ENCODE measurements at regions not wholly inside any gene's neighbourhood (a gene's known extent, or its start where the extent isn't known, plus 50 kb on each side); places are given as distances from the start of the nearest gene placed in this dataset.

DNA sequence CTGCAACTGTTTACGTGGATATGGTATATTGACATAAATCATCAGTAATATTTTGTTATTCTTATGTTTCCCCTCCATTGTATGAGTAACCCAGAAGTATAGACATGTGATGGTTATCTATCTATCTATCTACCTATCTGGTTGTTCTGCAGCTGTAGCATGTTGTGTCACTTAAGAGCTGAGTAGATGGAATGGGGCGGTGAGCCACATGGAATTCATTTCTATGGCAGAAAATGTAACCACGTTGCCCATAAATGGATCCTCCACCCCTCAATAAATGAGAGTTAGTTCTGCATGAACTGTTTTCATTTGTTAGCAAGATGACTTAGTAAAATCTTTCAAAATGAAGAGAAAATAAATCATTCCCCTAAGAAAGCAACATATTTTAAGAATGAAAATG is 553.2 kb downstream of the MAT2B start:
- no peak for DNase-seq

DNA sequence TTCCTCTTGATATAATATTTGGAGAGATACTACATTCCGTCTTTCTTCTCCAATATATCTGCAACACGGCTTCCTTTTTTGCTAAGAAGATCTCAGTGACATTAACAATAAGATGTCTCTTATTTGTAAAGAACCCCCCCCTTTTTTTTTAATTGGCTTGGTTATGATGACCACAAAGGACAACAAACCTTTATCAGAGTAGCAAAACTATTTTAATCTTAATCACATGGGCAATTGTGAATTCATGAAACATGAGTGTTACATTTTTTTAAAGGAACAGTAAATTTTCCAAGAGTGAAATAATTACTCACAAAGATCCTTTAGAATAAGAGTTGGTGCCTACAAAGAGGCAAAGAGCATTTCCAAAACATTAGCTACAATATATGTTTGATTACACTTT is 554.1 kb downstream of the MAT2B start:
- H3K4me3 Mint-ChIP-seq = no peak overlapping the region
- no peaks in the 10 kb centered on the region for H3K36me3 Mint-ChIP-seq
- ATAC-seq (replicated peaks) = no peak

More for the DNA sequence above, 553.2 kb downstream of the MAT2B start:
- Mint-ChIP-seq H3K27ac (no peak overlapping the region), H3K4me3 (no peak overlapping the region), H3K36me3 (no peaks in the 10 kb centered on the region), H3K9me3 (no peaks in the 10 kb centered on the region), H3K4me1 (peaks cover 0 to 4% of the 10 kb centered on the region in 2 donors), H3K27me3 (peaks cover 0 to 4% of the 10 kb centered on the region in 2 donors)
- ATAC-seq (replicated peaks) = no peak

DNA sequence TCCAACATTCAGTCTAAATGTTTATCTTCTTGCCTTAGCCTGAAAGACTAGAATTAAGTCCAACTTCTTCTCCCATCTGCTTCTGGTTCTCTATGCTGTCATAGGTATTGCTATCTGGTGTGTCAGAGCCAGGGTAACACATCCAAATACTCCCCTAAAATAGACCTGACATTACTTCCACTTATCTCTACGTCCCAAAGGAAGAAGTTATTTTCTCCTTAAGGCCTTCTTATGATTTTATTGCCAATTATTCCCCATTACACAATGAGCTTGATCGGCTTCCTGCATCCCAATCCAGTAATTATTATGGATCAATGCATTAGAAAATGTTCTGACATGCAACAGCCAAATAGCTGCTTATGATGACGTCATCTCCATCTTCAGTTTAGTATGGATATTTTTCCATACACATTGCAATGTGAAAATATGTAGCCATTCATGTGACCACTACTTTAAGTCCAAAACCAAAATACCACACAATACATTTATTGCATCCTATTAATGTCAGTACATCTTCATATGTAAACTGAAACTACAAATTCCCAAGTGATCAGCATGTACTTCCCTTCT is 555.5 kb downstream of the MAT2B start:
- ATAC-seq (replicated peaks) = no peak
- Mint-ChIP-seq H3K4me1 (peaks cover 0 to 4% of the 10 kb centered on the region in 2 donors), H3K27me3 (no peaks in the 10 kb centered on the region), H3K4me3 (no peak overlapping the region), H3K36me3 (no peaks in the 10 kb centered on the region), H3K27ac (no peak overlapping the region), H3K9me3 (no peaks in the 10 kb centered on the region)
- no peak for DNase-seq

More for the DNA sequence above, 554.1 kb downstream of the MAT2B start:
- DNase-seq = no peak
- peaks cover 0 to 4% of the 10 kb centered on the region in 2 donors for H3K4me1 Mint-ChIP-seq
- no peak overlapping the region for H3K27ac Mint-ChIP-seq
- H3K9me3 Mint-ChIP-seq = no peaks in the 10 kb centered on the region
- no peaks in the 10 kb centered on the region for H3K27me3 Mint-ChIP-seq

DNA sequence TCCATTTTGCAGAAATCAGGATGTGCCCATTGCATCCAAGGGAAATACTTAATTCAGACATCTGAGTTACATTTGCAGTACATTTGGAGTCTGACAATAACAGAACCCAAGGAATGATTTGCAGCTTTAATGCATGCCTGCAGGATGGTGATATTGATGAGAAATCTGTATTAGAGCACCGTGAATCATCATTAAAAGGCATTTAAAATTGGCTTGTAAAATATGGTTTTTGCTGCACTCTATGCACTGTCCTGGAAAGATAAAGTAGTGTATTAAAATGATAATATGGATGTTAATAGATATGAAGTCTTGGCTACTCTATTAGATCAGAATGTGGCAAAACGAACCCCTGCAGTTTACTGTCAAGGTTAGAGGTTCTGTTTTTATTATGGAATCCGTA is 556.9 kb downstream of the MAT2B start:
- no peaks in the 10 kb centered on the region for H3K36me3 Mint-ChIP-seq
- no peak for DNase-seq
- H3K9me3 Mint-ChIP-seq = no peaks in the 10 kb centered on the region
- H3K27ac Mint-ChIP-seq = no peak overlapping the region
- ATAC-seq (replicated peaks) = no peak
- H3K4me1 Mint-ChIP-seq = peaks cover 0 to under 1% of the 10 kb centered on the region in 2 donors
- H3K4me3 Mint-ChIP-seq = no peak overlapping the region
- no peaks in the 10 kb centered on the region for H3K27me3 Mint-ChIP-seq

DNA sequence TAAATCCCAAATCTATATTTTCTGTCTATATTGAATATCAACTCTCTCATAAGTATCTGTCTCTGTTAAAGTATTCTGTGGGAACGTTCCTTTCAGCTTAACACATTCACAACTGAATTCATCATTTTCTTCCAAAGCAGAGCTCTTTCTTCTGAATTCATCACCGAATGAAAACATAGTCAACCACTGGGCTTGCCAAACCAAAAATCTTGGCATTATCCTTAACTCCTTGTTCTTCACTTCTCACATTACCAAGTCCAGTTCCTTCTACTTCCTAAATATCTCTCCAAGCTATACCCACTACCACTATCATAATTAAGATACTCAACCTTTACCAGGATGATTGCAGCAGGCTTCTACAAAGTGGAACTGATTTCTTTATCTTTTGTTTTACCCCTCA is 559.8 kb downstream of the MAT2B start:
- no peaks in the 10 kb centered on the region for H3K9me3 Mint-ChIP-seq
- DNase-seq (no peak), ATAC-seq (replicated peaks) (no peak)
- no peaks in the 10 kb centered on the region for H3K36me3 Mint-ChIP-seq
- no peaks in the 10 kb centered on the region for H3K27me3 Mint-ChIP-seq
- no peak overlapping the region for H3K4me3 Mint-ChIP-seq
- no peaks in the 10 kb centered on the region for H3K4me1 Mint-ChIP-seq
- no peak overlapping the region for H3K27ac Mint-ChIP-seq

DNA sequence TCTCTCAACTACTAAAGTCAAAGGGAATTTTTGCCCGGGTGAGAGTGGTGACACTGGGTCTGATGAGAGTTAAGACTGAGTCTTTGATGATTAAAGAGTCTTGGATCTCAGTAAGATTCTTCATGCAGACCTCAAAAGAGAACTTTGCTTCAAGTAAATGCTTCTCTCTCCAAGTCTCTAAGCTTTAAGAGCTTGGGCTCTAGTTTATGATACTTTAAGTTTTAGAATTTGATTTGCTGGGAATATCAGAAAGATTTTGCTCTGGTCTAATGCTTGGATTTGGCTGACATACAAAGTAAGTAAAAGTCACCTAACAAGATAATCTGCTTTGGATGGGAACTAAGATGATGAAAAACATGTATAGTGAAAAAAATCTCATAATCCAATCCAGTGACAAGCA is 566.3 kb downstream of the MAT2B start:
- no peak for DNase-seq
- no peak for ATAC-seq (replicated peaks)
- H3K9me3 Mint-ChIP-seq = no peaks in the 10 kb centered on the region
- no peak overlapping the region for H3K27ac Mint-ChIP-seq
- peaks cover 9 to 12% of the 10 kb centered on the region in 2 donors for H3K27me3 Mint-ChIP-seq
- H3K36me3 Mint-ChIP-seq = no peaks in the 10 kb centered on the region
- H3K4me1 Mint-ChIP-seq = no peaks in the 10 kb centered on the region
- H3K4me3 Mint-ChIP-seq = no peak overlapping the region

DNA sequence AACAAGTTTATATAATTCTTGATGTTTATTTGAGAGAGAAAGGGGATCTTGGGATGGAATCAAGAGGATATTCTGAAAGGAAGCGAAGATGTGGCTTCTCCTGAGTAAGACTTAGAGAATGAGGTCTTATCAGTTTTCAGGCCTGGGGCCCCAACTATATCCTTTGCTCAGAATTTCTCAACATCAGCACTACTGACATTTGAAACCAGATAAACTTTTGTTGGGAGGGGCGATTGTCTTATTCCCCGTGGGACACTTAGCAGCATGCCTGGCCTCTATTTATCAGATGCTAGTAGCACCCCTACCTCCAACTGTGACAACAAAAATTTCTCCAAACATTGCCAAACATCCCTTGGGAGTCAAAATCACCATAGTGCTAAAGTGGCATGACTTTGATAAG is 567.7 kb downstream of the MAT2B start:
- no peaks in the 10 kb centered on the region for H3K36me3 Mint-ChIP-seq
- H3K4me3 Mint-ChIP-seq = no peak overlapping the region
- no peaks in the 10 kb centered on the region for H3K9me3 Mint-ChIP-seq
- H3K27ac Mint-ChIP-seq = no peak overlapping the region
- H3K4me1 Mint-ChIP-seq = no peaks in the 10 kb centered on the region
- DNase-seq (no peak), ATAC-seq (replicated peaks) (no peak)
- peaks cover 9 to 17% of the 10 kb centered on the region in 2 donors for H3K27me3 Mint-ChIP-seq

DNA sequence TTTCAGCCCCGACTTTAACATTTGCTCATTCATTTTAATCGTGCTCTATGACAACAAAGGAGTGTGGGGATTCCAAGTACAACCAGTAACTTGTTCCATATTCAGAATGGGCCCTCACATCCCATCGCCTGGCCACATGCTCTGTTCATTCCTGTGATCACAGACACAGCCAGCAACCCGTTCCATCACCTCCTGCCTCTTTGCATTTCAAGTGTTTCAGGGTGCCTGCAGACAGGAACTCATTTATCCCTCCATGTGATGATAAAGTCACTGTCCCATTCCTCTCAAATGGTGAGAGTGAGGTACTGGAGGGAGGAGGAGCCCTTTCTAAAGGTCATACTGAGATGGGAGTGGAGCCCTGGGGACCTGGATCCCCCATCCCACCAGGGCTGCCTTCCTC is 571.1 kb downstream of the MAT2B start:
- ATAC-seq (replicated peaks) = no peak
- Mint-ChIP-seq H3K4me1 (no peaks in the 10 kb centered on the region), H3K9me3 (no peaks in the 10 kb centered on the region), H3K27me3 (peaks cover 9 to 17% of the 10 kb centered on the region in 2 donors), H3K27ac (no peak overlapping the region), H3K36me3 (no peaks in the 10 kb centered on the region), H3K4me3 (no peak overlapping the region)
- DNase-seq = no peak

DNA sequence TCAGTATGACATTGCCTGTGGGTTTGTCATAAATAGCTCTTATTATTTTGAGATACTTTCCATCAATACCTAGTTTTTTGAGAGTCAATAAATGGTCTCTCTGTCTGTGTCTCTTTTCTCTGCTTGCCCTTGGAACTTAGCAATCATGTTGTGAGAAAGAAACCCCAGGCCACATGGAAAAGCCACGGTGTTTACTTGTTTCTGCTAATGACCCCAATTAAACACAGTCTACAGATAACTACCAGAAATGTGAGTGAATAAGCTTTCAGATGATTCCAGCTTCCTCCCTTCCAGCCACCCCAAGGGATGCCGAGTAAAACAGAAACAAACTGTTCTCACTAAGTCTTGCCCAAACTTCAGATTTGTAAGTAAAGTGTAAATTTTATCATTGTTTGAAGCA is 584.9 kb downstream of the MAT2B start:
- peaks cover 0 to 4% of the 10 kb centered on the region in 2 donors for H3K27me3 Mint-ChIP-seq
- no peaks in the 10 kb centered on the region for H3K9me3 Mint-ChIP-seq
- H3K4me1 Mint-ChIP-seq = no peaks in the 10 kb centered on the region
- DNase-seq (no peak), ATAC-seq (replicated peaks) (no peak)
- H3K27ac Mint-ChIP-seq = no peak overlapping the region
- H3K4me3 Mint-ChIP-seq = no peak overlapping the region
- no peaks in the 10 kb centered on the region for H3K36me3 Mint-ChIP-seq

DNA sequence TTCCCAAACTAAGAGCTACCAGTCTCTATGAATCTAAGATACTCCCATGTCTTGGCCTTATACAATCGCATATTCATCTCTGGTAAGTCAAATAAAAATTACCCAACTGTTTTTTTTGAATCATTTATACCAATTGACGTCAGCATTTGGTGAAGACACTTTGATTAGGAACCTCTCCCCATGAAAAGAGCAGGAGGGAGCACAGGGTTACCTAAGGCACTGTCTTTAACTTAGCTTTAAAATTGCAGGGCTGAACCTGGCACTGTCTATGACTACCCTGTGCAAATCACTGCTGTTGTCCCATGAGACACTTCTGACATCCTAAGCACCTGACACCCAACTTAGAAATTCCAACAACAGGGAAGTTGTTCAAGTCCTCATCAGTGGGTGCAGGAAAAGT is 586.4 kb downstream of the MAT2B start:
- ATAC-seq (replicated peaks) = no peak
- no peak overlapping the region for H3K4me3 Mint-ChIP-seq
- no peak for DNase-seq
- H3K4me1 Mint-ChIP-seq = no peaks in the 10 kb centered on the region
- H3K9me3 Mint-ChIP-seq = no peaks in the 10 kb centered on the region
- peaks cover 0 to 4% of the 10 kb centered on the region in 2 donors for H3K27me3 Mint-ChIP-seq
- no peaks in the 10 kb centered on the region for H3K36me3 Mint-ChIP-seq
- no peak overlapping the region for H3K27ac Mint-ChIP-seq

DNA sequence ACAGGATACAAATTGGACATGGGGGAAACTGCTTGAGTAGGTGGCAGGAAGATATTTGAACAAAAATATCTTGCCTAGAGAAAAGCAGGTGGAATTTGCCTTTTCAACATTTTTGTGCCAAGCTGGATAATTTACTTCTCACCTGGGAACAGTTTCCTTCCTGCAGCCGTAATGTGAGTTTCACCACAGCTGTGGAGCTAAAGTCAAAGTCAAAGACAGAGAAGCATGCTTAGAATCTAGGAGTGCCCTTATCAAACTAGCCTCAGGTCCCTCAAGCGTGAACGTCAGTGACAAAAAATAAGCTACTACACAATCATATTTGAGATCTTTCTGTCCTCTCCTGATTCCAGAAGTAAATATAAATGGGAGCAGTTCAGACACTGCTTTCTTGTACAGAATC is 588.9 kb downstream of the MAT2B start:
- H3K4me3 Mint-ChIP-seq = no peak overlapping the region
- no peaks in the 10 kb centered on the region for H3K9me3 Mint-ChIP-seq
- peaks cover 0 to 4% of the 10 kb centered on the region in 2 donors for H3K27me3 Mint-ChIP-seq
- ATAC-seq (replicated peaks) (no peak), DNase-seq (no peak)
- no peak overlapping the region for H3K27ac Mint-ChIP-seq
- no peaks in the 10 kb centered on the region for H3K36me3 Mint-ChIP-seq
- no peaks in the 10 kb centered on the region for H3K4me1 Mint-ChIP-seq

DNA sequence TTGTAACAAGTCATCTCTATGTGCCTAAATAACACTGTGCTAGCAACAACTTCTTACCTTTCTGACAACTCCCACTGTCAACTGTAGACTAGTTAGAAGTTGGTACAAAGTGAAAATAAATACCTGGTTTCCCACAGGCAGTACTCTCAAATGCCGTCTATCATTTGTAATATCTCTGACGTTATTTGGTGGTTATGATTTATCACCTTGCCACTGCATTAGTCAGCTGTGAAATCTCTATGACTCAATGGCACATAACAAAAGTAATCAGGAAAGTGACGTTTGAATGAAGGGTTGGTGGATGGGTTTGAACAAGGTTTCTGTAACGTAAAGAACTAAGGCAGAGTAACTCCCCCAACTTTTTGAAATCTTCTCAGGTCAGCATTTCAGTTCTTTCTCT is 592.3 kb downstream of the MAT2B start:
- ATAC-seq (replicated peaks) = no peak
- no peaks in the 10 kb centered on the region for H3K9me3 Mint-ChIP-seq

DNA sequence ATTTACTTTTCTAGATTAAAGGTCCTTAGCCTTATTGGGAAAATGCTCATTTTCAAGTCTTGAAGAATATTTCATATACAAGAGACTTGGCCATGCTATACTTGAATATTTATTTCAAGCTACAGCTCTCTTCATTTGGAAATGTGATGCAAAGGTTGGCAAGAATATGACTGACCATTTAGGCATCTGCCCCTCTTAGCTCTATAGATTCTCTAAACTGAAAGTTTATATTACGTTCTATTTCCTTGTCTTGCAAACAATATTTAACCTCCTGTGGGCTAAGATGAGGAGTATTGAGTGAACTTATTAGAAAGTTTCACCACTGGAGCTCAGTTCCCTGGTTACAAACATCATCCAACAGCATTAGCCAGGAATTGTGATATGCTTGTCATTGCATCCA is 593.1 kb downstream of the MAT2B start:
- DNase-seq (no peak), ATAC-seq (replicated peaks) (no peak)
- no peaks in the 10 kb centered on the region for H3K27me3 Mint-ChIP-seq
- H3K4me1 Mint-ChIP-seq = no peaks in the 10 kb centered on the region
- H3K36me3 Mint-ChIP-seq = no peaks in the 10 kb centered on the region
- H3K9me3 Mint-ChIP-seq = no peaks in the 10 kb centered on the region
- H3K27ac Mint-ChIP-seq = no peak overlapping the region
- H3K4me3 Mint-ChIP-seq = no peak overlapping the region

More for the DNA sequence above, 592.3 kb downstream of the MAT2B start:
- peaks cover 0 to 4% of the 10 kb centered on the region in 2 donors for H3K27me3 Mint-ChIP-seq
- H3K27ac Mint-ChIP-seq = no peak overlapping the region
- no peak for DNase-seq
- H3K4me3 Mint-ChIP-seq = no peak overlapping the region
- H3K4me1 Mint-ChIP-seq = no peaks in the 10 kb centered on the region
- H3K36me3 Mint-ChIP-seq = no peaks in the 10 kb centered on the region

DNA sequence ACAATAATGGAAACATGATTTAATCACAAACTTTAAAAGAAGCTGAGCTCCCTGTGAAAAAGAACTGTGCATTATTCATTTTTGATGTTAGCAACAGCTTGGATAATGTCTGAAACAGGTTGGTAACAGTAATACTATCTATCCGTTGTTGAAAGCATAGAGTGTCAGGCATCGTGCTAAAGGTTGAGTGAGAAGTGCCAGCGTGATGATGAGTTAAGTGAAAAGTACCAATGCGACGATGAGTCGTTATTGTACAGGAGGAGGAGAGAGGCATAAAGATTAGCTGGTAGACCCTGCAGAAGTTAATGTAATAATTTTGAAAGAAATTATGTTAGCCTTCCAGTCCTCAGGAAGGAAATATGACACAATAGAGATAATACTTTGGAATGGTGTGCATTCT is 593.6 kb downstream of the MAT2B start:
- Mint-ChIP-seq H3K4me1 (no peaks in the 10 kb centered on the region), H3K27ac (no peak overlapping the region), H3K9me3 (no peaks in the 10 kb centered on the region), H3K4me3 (no peak overlapping the region), H3K36me3 (no peaks in the 10 kb centered on the region), H3K27me3 (no peaks in the 10 kb centered on the region)
- DNase-seq (no peak), ATAC-seq (replicated peaks) (no peak)

DNA sequence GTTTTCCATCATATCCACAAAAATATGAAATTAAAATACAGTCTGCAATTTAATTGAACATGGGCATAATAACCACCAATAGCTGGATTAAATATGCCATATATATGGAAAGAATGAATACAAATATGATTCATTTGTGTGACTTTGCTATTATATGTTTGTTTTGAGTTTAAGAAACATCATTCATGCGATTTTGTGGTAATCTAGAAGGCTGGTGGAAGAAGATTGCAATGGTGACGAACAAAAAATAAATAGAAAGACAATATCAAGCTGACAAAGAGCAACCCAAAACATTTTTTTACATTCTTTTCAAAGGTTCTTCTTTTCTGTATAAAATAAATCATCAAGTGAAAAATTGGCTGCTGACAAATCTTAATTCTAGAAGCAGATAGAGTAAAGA is 610.0 kb downstream of the MAT2B start:
- H3K4me3 Mint-ChIP-seq = no peak overlapping the region
- ATAC-seq (replicated peaks) = no peak
- peaks cover 0 to 1% of the 10 kb centered on the region in 2 donors for H3K9me3 Mint-ChIP-seq
- H3K36me3 Mint-ChIP-seq = no peaks in the 10 kb centered on the region
- no peaks in the 10 kb centered on the region for H3K4me1 Mint-ChIP-seq
- H3K27ac Mint-ChIP-seq = no peak overlapping the region
- DNase-seq = no peak
- peaks cover 0 to 3% of the 10 kb centered on the region in 2 donors for H3K27me3 Mint-ChIP-seq

Data from stimulated activated naive B cell treated with anti-CD40 and anti-IgM and Interleukin-4, amounts not matched to agents 10 μg/mL and 1 μg/mL and 100 μg/mL, for 72 hours (primary cell).